GM23338 (cell line): ENCODE measurements at regions not wholly inside any gene's neighbourhood (a gene's known extent, or its start where the extent isn't known, plus 50 kb on each side); places are given as distances from the start of the nearest gene placed in this dataset.

Source experiments
- ATAC-seq: fragments of 200-7000 bp; cut with Tn5 transposase; 3 replicates; pipeline ENCODE4 v1.9.1; 2020
- DNase-seq: peaks from one replicate; pipeline ENCODE4 v3.0.0-alpha.2; 2015; ENCODE audit warnings: low spot score
- H2AFZ ChIP-seq: fragments of 200-600 bp; sonication (generic); 2 replicates; pipeline ENCODE4 v1.8.0; 2016; ENCODE audit warnings: antibody characterized with exemption, mild to moderate bottlenecking, moderate library complexity
- H3F3A ChIP-seq: fragments of 200-600 bp; sonication (generic); replicated peaks from 2 replicates; pipeline ENCODE4 v1.8.0; 2017; ENCODE audit warnings: antibody characterized with exemption, mixed run types, low read depth
- H3K27ac ChIP-seq: fragments of 200-600 bp; sonication (generic); 2 replicates; pipeline ENCODE4 v1.6.1; 2016; ENCODE audit warnings: low read depth
- H3K27me3 ChIP-seq: fragments of 200-600 bp; sonication (generic); 2 replicates; pipeline ENCODE4 v1.8.0; 2016; ENCODE audit warnings: mild to moderate bottlenecking, mixed run types, moderate library complexity; ENCODE audit not compliant: insufficient read depth
- H3K36me3 ChIP-seq: fragments of 200-600 bp; sonication (generic); 2 replicates; pipeline ENCODE4 v1.8.0; 2016; ENCODE audit warnings: mild to moderate bottlenecking; ENCODE audit not compliant: insufficient read depth
- H3K4me1 ChIP-seq: fragments of 200-600 bp; sonication (generic); 2 replicates; pipeline ENCODE4 v1.8.0; 2016; ENCODE audit warnings: mild to moderate bottlenecking, moderate library complexity; ENCODE audit not compliant: insufficient read depth
- H3K4me2 ChIP-seq: fragments of 200-600 bp; sonication (generic); 2 replicates; pipeline ENCODE4 v1.7.1; 2017; ENCODE audit warnings: mixed run types
- H3K4me3 ChIP-seq: fragments of 200-600 bp; sonication (generic); 2 replicates; pipeline ENCODE4 v1.6.1; 2016; ENCODE audit warnings: mixed run types
- H3K79me2 ChIP-seq: fragments of 200-600 bp; sonication (generic); replicated peaks from 2 replicates; pipeline ENCODE4 v1.8.0; 2017; ENCODE audit warnings: mild to moderate bottlenecking; ENCODE audit not compliant: insufficient read depth
- H3K9me2 ChIP-seq: fragments of 200-600 bp; sonication (generic); 2 replicates; pipeline ENCODE4 v1.8.0; 2017; ENCODE audit not compliant: insufficient read depth
- H4K20me1 ChIP-seq: fragments of 200-600 bp; sonication (generic); replicated peaks from 2 replicates; pipeline ENCODE4 v1.8.0; 2017; ENCODE audit warnings: mild to moderate bottlenecking; ENCODE audit not compliant: insufficient read depth
- H3K27ac Mint-ChIP-seq: 2 replicates; pipeline ENCODE4 v1.8.0; 2020; ENCODE audit warnings: inconsistent platforms, mild to moderate bottlenecking, moderate library complexity, mixed read lengths
- H3K27me3 Mint-ChIP-seq: 3 replicates; pipeline ENCODE4 v1.8.0; 2022; ENCODE audit warnings: low read depth, mild to moderate bottlenecking, moderate library complexity, mixed read lengths, inconsistent platforms; ENCODE audit not compliant: insufficient read depth, poor library complexity
- H3K36me3 Mint-ChIP-seq: 3 replicates; pipeline ENCODE4 v1.8.0; 2021; ENCODE audit warnings: low read depth, mild to moderate bottlenecking, inconsistent platforms, moderate library complexity, mixed read lengths
- H3K4me1 Mint-ChIP-seq: 3 replicates; pipeline ENCODE4 v1.8.0; 2020; ENCODE audit warnings: mild to moderate bottlenecking, inconsistent platforms, mixed read lengths
- H3K4me3 Mint-ChIP-seq: 3 replicates; pipeline ENCODE4 v1.8.0; 2021; ENCODE audit warnings: moderate library complexity, mild to moderate bottlenecking, inconsistent platforms, mixed read lengths
- H3K9me3 Mint-ChIP-seq: 3 replicates; pipeline ENCODE4 v1.8.0; 2020; ENCODE audit warnings: moderate library complexity, mild to moderate bottlenecking, inconsistent platforms, mixed read lengths
- CTCF ChIP-seq, 2 experiments: fragments of 200-600 bp in 1 of 2; sonication (generic) in 1 of 2; conservative IDR thresholded peaks; 2 replicates each; pipeline versions ENCODE4 v1.5.1 to v1.6.1; 2016 to 2017; ENCODE audit warnings: antibody characterized with exemption in 2 of 2, low read depth in 2 of 2, mild to moderate bottlenecking in 2 of 2, moderate library complexity in 1 of 2
- ETS1 ChIP-seq: IDR thresholded peaks from 2 replicates; pipeline ENCODE4 v1.6.1; 2016; ENCODE audit warnings: antibody characterized with exemption
- EZH2 ChIP-seq: fragments of 200-600 bp; sonication (generic); IDR thresholded peaks from one replicate; pipeline ENCODE4 v1.8.0; 2017; ENCODE audit warnings: antibody characterized with exemption, mild to moderate bottlenecking, low read depth; ENCODE audit not compliant: unreplicated experiment
- EZH2phosphoT487 ChIP-seq: fragments of 200-600 bp; sonication (generic); IDR thresholded peaks from one replicate; pipeline ENCODE4 v1.8.1; 2018; ENCODE audit warnings: antibody characterized with exemption; ENCODE audit not compliant: unreplicated experiment
- JUNB ChIP-seq: IDR thresholded peaks from one replicate; pipeline ENCODE4 v1.6.1; 2016; ENCODE audit warnings: antibody characterized with exemption; ENCODE audit not compliant: unreplicated experiment
- NANOG ChIP-seq: IDR thresholded peaks from 2 replicates; pipeline ENCODE4 v1.6.1; 2016; ENCODE audit warnings: antibody characterized with exemption, borderline replicate concordance
- POLR2AphosphoS5 ChIP-seq: IDR thresholded peaks from 2 replicates; pipeline ENCODE4 v1.6.1; 2016; ENCODE audit warnings: antibody characterized with exemption, low read depth
- ZNF114 ChIP-seq: fragments of 250-450 bp; sonication (Bioruptor Pico); IDR thresholded peaks from 2 replicates; pipeline ENCODE4 v1.5.0; 2020; ENCODE audit warnings: mild to moderate bottlenecking, moderate library complexity
- ZNF331 ChIP-seq: fragments of 250-450 bp; sonication (Bioruptor Pico); IDR thresholded peaks from 2 replicates; pipeline ENCODE4 v1.5.0; 2020; ENCODE audit warnings: low read depth, mild to moderate bottlenecking, moderate library complexity
- TF ChIP-seq, protein P1 (sequence below): fragments of 250-450 bp; sonication (Bioruptor Pico); IDR thresholded peaks from 2 replicates; pipeline ENCODE4 v1.5.0; 2020; ENCODE audit warnings: mild to moderate bottlenecking, moderate library complexity

GRCh38 chr21:35116777-35117176 lies 67.7 kb upstream of the RUNX1 start:
- Mint-ChIP-seq H3K4me1 (peaks cover 3% of the 10 kb centered on the region; the same call in 1 of the 3 replicates), H3K4me3 (no peak overlapping the region), H3K27me3 (no peaks in the 10 kb centered on the region), H3K36me3 (no peaks in the 10 kb centered on the region), H3K27ac (no peak overlapping the region), H3K9me3 (no peaks in the 10 kb centered on the region)
- DNase-seq (no peak), ATAC-seq (no peak)
- Histone ChIP-seq H3K79me2 (no peaks in the 10 kb centered on the region), H3K36me3 (no peaks in the 10 kb centered on the region), H3K4me3 (no peak overlapping the region), H4K20me1 (no peaks in the 10 kb centered on the region), H3K27me3 (no peaks in the 10 kb centered on the region), H3K4me1 (no peaks in the 10 kb centered on the region), H3K9me2 (0 out of 2 replicates have a peak, but pooled peaks cover 3% of the 10 kb centered on the region), H2AFZ (no peak overlapping the region), H3K4me2 (no peak overlapping the region), H3F3A (no peaks in the 10 kb centered on the region), H3K27ac (no peak overlapping the region)
- TF ChIP-seq ZNF114 (CRISPR knock-in tag) (no peak), EZH2 (no peak), EZH2phosphoT487 (no peak), ETS1 (no peak), POLR2AphosphoS5 (no peak), NANOG (no peak), JUNB (no peak), CTCF (conservative IDR thresholded peaks at IDR 0.05; ENCODE audit: low read depth in 2 of 2) (no peak), ZNF331 (CRISPR knock-in tag) (no peak)
- TF ChIP-seq, protein P1, sequence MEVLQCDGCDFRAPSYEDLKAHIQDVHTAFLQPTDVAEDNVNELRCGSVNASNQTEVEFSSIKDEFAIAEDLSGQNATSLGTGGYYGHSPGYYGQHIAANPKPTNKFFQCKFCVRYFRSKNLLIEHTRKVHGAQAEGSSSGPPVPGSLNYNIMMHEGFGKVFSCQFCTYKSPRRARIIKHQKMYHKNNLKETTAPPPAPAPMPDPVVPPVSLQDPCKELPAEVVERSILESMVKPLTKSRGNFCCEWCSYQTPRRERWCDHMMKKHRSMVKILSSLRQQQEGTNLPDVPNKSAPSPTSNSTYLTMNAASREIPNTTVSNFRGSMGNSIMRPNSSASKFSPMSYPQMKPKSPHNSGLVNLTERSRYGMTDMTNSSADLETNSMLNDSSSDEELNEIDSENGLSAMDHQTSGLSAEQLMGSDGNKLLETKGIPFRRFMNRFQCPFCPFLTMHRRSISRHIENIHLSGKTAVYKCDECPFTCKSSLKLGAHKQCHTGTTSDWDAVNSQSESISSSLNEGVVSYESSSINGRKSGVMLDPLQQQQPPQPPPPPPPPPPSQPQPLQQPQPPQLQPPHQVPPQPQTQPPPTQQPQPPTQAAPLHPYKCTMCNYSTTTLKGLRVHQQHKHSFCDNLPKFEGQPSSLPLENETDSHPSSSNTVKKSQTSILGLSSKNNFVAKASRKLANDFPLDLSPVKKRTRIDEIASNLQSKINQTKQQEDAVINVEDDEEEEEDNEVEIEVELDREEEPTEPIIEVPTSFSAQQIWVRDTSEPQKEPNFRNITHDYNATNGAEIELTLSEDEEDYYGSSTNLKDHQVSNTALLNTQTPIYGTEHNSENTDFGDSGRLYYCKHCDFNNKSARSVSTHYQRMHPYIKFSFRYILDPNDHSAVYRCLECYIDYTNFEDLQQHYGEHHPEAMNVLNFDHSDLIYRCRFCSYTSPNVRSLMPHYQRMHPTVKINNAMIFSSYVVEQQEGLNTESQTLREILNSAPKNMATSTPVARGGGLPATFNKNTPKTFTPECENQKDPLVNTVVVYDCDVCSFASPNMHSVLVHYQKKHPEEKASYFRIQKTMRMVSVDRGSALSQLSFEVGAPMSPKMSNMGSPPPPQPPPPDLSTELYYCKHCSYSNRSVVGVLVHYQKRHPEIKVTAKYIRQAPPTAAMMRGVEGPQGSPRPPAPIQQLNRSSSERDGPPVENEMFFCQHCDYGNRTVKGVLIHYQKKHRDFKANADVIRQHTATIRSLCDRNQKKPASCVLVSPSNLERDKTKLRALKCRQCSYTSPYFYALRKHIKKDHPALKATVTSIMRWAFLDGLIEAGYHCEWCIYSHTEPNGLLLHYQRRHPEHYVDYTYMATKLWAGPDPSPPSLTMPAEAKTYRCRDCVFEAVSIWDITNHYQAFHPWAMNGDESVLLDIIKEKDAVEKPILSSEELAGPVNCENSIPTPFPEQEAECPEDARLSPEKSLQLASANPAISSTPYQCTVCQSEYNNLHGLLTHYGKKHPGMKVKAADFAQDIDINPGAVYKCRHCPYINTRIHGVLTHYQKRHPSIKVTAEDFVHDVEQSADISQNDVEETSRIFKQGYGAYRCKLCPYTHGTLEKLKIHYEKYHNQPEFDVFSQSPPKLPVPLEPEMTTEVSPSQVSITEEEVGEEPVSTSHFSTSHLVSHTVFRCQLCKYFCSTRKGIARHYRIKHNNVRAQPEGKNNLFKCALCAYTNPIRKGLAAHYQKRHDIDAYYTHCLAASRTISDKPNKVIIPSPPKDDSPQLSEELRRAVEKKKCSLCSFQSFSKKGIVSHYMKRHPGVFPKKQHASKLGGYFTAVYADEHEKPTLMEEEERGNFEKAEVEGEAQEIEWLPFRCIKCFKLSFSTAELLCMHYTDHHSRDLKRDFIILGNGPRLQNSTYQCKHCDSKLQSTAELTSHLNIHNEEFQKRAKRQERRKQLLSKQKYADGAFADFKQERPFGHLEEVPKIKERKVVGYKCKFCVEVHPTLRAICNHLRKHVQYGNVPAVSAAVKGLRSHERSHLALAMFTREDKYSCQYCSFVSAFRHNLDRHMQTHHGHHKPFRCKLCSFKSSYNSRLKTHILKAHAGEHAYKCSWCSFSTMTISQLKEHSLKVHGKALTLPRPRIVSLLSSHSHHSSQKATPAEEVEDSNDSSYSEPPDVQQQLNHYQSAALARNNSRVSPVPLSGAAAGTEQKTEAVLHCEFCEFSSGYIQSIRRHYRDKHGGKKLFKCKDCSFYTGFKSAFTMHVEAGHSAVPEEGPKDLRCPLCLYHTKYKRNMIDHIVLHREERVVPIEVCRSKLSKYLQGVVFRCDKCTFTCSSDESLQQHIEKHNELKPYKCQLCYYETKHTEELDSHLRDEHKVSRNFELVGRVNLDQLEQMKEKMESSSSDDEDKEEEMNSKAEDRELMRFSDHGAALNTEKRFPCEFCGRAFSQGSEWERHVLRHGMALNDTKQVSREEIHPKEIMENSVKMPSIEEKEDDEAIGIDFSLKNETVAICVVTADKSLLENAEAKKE, result no peak
